Ovary (tissue), 3 donors: ENCODE measurements at regions not wholly inside any gene's neighbourhood (a gene's known extent, or its start where the extent isn't known, plus 50 kb on each side); places are given as distances from the start of the nearest gene placed in this dataset.

ENCODE experiments used
- EP300 ChIP-seq: sonication (generic); formaldehyde crosslinking; IDR thresholded peaks from one replicate; pipeline ENCODE4 v1.6.1; 2017; ENCODE audit warnings: antibody characterized with exemption
- POLR2A ChIP-seq: fragments of 450-650 bp; IDR thresholded peaks from one replicate; pipeline ENCODE4 v1.6.1; 2017; ENCODE audit warnings: antibody characterized with exemption, mild to moderate bottlenecking, moderate library complexity
- TF ChIP-seq, protein P1 (sequence below), 3 donors: fragments of 450-650 bp in 2 of 3; fragments of 200-600 bp in 1 of 3; IDR thresholded peaks; one replicate each; pipeline versions ENCODE4 v1.5.1 to v1.8.0; 2016 to 2022; ENCODE audit warnings: antibody characterized with exemption in 3 of 3, mild to moderate bottlenecking in 1 of 3
- donor health status: DM: no; HTN: no; CAD: no.

DNA sequence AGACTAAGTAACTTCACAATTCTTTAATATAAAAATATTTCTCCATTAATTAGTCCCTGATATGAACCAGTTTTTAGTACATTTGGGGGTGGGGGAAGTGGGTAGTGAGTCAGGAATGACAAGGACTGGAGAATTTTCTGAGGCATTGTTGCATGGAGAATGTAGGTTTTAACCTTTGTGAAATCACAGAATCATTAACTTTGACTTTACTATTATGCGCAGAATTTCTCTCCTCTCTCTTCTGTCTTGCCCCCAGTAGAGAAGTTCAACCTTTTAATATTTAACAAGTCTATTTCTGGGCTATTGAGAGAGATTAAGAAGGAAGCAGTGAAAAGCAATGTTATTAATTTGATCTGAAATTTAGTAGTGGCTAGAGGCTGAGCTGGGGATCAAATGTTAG, 597.0 kb downstream of the PCDH18 start:
- TF ChIP-seq, protein P1, sequence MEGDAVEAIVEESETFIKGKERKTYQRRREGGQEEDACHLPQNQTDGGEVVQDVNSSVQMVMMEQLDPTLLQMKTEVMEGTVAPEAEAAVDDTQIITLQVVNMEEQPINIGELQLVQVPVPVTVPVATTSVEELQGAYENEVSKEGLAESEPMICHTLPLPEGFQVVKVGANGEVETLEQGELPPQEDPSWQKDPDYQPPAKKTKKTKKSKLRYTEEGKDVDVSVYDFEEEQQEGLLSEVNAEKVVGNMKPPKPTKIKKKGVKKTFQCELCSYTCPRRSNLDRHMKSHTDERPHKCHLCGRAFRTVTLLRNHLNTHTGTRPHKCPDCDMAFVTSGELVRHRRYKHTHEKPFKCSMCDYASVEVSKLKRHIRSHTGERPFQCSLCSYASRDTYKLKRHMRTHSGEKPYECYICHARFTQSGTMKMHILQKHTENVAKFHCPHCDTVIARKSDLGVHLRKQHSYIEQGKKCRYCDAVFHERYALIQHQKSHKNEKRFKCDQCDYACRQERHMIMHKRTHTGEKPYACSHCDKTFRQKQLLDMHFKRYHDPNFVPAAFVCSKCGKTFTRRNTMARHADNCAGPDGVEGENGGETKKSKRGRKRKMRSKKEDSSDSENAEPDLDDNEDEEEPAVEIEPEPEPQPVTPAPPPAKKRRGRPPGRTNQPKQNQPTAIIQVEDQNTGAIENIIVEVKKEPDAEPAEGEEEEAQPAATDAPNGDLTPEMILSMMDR (IDR thresholded peaks at IDR 0.05): no peak
- no peak for TF ChIP-seq POLR2A
- TF ChIP-seq EP300: no peak
